GM18505 (cell line): ENCODE measurements at regions not wholly inside any gene's neighbourhood (a gene's known extent, or its start where the extent isn't known, plus 50 kb on each side); places are given as distances from the start of the nearest gene placed in this dataset.
"Not testable (repeated sequence)": the region's sequence is repeated elsewhere in the genome, so short reads cannot be mapped to it uniquely, and the experiment has no call there.

Experiments used
- ATAC-seq: cut with Tn5 transposase; IDR thresholded peaks from one replicate; pipeline ENCODE4 v1.9.1; 2021; ENCODE audit not compliant: unreplicated experiment
- POLR2A ChIP-seq: IDR thresholded peaks from 4 replicates; pipeline ENCODE4 v1.6.1; 2011; ENCODE audit warnings: borderline replicate concordance; ENCODE audit not compliant: insufficient read depth, insufficient read length; ENCODE audit errors: extremely low read depth

DNA sequence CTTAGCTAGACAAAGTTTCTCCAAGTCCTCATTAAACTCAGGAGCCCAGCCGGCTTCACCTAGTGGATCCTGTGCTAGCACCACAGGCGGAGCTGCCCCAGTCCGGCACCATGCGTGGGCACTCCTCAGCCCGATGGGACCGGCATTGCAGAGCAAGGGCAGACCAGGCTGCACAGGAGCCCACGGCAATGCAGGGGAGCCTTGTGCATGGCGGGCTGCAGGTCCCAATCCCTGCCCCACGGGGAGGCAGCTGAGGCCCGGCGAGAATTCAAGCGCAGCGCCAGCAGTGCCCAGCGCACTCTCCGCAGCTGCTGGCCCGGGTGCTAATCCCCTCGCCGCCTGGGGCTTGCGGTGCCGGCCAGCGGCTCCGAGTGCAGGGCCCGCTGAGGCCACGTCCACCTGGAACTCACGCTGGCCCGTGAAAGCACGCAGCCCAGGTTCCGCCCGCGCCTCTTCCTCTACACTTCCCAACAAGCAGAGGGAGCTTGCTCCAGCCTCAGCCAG, 292.3 kb upstream of the EYS start:
- TF ChIP-seq POLR2A, result no peak
- ATAC-seq, result no peak

DNA sequence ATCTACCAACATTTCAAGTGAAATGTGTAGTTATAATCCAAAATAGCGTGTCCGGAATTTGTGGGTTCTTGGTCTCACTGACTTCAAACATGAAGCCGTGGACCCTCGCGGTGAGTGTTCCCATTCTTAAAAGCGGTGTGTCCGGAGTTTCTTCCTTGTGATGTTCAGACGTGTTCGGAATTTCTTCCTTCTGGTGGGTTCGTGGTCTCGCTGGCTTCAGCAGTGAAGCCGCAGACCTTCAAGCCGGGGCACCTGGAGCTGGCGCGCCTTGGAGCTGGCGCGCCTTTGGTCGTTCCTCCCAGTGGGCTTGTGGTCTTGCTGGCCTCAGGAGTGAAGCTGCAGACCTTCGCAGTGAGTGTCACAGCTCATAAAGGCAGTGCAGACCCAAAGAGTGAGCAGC, 291.5 kb upstream of the EYS start:
- ATAC-seq, result no peak
- no peak for TF ChIP-seq POLR2A

DNA sequence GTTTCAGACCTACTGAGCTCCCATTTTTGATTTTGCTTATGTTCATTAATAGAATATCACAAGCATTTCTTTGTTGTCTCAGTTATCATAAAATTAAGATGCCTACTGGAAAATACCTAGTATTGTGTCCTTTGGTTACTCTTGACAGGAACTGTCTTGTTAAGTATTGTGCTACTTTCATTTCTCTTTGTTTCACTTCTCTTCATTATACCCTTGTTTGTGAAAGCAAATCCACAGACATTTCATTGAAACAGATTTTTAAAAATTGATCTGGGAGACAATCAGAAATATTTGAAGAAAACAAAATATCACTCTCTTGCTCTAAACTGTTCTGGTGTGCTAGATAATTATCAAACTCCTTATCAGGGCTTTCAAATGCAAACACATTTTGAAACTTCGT, 290.5 kb upstream of the EYS start:
- TF ChIP-seq POLR2A, result no peak
- ATAC-seq, result no peak

DNA sequence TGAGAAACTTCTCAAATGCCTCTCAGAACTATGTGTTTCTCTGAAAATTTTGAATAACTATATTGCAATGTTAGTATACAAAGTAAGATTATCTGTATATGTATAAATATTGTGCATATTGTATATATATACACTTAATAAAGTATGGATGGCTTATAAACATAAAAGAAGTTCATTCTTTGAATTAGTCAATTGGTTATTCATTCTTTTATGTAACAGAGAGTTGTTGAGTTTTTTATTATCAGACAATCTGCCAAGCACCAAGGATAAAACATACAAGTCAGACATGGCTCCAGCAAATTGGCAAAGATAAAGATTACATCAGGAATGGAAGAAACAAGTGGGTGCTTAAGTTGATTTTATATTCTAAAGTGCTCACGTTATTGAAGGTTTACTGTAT, 289.1 kb upstream of the EYS start:
- no peak for ATAC-seq
- no peak for TF ChIP-seq POLR2A

DNA sequence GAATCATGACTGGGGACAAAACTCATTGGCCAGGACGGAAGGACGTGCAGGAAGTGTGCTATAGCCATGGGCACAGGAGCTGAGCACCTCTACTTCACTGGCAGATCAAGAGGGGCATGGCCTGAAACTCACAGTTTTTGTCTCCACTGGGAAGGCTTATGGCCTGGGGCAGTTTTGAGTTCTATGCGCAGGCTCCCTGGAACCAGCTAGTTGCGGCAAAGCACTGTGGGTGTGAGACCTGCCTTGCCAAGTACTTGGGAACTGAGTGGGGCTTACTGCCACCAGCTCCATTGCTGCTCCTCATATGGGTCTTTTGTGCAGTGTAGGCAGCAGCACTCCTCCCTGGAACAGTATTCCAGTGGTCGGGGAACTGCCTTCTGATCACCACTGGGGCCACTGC, 282.6 kb upstream of the EYS start:
- no peak for TF ChIP-seq POLR2A
- ATAC-seq, result no peak

DNA sequence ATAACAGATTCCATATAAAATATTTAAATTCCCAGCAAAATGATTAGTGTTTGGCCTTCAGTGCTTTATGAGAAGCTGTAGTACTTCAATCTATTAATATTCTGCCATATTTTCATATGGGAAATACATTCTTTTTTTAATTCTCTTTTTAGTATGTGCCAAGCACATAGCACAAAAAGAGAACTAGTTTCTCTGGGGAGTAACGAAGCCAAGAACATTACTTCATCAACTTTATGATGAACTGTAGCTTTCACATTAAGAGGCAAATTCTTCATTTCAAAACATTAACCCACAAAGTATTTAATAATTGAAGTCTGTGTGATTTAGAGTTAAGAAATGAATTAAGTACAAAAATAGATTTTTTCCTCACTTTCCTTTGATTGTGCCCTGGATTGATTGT, 281.0 kb upstream of the EYS start:
- no peak for ATAC-seq
- no peak for TF ChIP-seq POLR2A

DNA sequence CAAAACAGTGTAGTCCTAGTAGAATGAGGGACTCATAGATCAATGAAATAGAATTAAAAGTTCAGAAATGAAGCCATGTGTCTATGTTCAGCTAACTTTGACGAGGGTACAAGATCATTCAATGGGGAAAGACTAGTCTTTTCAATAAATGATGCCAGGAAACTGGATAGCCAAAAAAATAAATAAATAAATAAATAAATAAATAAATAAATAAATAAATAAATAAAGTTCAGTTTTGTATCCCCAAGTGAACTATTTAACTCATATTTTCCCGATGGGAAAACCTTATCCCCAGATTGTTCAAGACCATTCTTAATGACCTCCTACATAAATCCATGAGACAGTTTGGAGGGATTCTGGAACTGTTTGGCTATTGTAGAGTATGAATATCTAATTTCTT, 277.1 kb upstream of the EYS start:
- no peak for ATAC-seq
- TF ChIP-seq POLR2A, result no peak

DNA sequence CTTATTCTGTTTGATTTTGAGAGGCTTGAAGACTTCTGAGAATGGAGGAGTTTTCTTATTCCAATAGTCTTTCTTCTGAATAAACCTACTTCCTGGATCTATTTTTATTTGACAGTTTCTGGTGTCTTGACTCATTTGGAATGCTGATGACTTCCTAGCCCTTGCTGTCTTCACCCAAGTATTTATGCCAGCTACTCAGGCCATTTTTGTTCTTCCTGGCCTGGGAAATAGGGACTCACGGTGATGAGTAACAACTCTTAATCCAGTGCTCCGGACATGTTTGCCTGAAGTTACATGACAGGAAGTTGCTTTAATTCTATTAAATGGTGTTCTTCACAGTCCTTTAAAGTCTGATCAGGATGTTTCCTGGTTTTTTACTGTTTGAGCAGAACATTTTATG, 272.1 kb upstream of the EYS start:
- no peak for TF ChIP-seq POLR2A
- no peak for ATAC-seq

DNA sequence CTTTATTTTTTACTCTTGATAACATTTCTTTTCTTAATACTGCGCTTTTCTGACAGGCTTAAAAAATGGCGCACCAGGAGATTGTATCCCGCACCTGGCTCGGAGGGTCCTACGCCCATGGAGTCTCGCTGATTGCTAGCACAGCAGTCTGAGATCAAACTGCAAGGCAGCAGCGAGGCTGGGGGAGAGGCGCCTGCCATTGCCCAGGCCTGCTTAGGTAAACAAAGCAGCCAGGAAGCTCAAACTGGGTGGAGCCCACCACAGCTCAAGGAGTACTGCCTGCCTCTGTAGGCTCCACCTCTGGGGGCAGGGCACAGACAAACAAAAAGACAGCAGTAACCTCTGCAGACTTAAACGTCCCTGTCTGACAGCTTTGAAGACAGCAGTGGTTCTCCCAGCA, 264.2 kb upstream of the EYS start:
- ATAC-seq, result not testable (repeated sequence)

DNA sequence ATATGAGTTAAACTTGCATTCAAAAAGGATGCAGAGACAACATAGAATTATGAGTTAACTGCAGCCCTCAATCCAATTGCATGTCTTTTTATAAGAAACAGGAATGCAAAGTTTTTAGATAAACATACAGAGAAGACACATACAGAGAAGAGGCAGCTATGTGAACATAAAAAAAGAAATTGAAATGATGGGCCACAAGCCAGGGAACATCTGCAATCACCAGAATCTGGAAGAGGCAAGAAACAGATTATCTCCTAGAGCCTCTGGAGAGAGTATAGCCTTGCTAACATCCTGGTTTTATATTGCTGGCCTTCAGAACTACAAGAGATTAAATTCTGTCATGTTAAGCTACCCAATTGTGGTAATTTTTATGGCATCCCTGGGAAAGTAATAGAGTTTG, 257.2 kb upstream of the EYS start:
- ATAC-seq, result no peak
- TF ChIP-seq POLR2A, result no peak

DNA sequence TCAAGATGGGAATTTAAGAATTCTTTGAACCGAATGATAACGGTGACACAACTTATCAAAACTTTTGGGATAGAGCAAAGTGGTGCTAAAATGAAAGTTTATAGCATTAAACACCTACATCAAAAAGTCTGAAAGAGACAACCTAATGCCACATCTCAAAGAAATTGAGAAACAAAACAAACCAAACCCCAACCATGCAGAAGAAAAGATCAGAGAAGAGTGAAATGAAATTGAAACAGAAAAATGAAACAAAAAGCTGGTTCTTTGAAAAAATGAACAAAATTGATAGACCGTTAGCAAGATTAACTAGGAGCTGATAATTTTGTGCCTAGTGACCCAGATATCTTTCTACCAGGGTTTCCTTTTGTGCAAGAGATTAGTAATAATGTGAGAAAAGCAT, 248.0 kb upstream of the EYS start:
- TF ChIP-seq POLR2A, result no peak
- no peak for ATAC-seq

DNA sequence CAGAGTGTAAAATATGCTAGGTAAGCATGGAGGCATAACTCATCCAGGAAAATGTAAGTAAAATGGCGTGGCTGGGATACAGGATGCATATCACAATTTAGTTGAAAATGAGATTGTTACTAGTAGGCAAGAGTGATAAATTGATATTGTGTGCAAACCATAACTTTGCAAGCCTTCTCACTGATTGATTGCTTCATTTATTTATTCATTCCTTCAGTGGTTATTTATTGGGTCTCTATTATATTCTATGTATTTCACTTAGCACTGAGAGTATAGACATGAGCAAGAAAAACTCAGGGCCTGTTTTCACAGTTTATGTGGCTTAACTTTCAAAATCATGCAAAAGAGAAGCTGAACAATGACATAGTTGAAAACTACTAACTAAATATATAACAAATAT, 241.0 kb upstream of the EYS start:
- TF ChIP-seq POLR2A, result no peak
- ATAC-seq, result no peak

DNA sequence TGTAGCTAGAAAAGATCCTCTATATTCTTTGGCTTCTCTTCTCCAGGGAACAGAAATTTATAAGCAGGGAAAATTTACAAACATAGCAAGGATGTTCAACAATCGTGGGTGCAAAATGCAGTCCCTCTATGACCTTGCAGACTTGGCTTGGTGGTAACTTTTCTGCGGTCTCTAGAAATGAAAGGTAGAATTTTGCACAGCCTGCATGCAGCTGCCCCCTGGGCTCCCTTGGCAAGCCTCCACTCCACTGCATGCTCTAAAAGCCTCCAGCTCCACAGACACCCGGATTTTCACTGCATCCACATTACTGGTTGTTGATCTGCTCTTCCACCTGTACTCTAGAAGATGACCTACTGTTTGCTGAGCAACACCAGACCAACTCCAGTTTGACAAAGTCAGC, 236.5 kb upstream of the EYS start:
- no peak for TF ChIP-seq POLR2A
- ATAC-seq, result no peak

DNA sequence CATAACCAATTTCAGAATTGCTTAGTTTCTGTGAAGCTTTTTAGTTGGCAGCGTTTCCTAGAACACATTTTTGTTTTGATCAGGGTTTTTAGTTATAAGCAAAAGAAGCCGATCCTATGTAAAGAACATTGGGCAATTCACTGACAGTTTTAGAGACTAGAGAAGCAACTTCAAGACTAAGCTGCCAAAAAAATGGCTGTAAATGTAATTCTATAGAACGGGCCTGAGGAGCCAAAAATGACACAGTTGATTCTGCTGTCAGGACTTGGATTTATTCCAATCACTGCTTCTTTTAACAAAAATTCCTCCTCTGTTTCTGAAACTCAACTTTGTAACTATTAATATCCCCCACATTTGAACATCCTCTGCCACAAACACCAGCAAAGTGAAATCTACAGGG, 236.0 kb upstream of the EYS start:
- no peak for TF ChIP-seq POLR2A

DNA sequence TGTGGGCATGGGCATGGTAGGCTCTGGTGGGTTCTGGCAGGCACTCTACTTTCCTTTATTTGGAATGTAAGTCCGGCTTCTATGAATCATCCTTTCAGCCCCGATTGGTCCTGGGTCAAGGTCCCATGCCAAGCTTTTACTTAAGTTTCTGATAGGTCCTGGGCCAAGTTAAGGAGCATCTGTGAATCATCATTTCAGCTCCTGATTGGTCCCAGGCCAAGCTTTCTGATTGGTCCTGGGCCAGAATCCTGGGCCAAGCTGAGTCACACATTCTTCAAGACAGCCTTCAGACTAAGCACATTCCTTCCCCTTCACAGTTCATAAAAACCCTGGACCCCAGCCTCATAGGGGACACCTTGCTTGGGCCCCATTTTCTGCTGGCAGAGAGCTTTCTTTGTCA, 231.0 kb upstream of the EYS start:
- ATAC-seq, result no peak
- no peak for TF ChIP-seq POLR2A

More for the DNA sequence above, 236.0 kb upstream of the EYS start:
- no peak for ATAC-seq
